ENCODE measurements at regions not wholly inside any gene's neighbourhood (a gene's known extent, or its start where the extent isn't known, plus 50 kb on each side); places are given as distances from the start of the nearest gene placed in this dataset.

DNA sequence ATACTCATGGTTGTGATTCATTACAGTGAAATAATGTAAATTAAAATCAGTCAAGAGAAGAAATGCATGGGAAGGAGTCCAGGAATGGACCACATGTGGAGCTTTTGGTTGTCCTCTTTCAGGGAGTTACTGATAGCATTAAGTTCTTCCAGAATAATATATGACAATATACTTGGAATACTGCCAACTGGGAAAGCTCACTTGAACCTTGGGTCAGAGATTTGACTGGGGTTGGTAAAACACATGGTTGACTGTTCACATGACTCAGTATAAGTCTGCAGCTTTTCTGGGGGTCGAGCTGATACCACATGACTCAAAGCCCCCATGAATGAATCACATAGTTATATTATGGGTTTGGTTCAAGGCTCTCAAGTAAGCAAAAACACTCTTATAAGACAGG, 1109.0 kb upstream of the CHAC2 start:
- no peak for FAIRE-seq
- TF ChIP-seq SPI1 (IDR thresholded peaks at IDR 0.05; ENCODE audit: low read depth, low read length) (no peak), POU2F2 (IDR thresholded peaks at IDR 0.05; ENCODE audit: low read depth, low read length) (no peak)

DNA sequence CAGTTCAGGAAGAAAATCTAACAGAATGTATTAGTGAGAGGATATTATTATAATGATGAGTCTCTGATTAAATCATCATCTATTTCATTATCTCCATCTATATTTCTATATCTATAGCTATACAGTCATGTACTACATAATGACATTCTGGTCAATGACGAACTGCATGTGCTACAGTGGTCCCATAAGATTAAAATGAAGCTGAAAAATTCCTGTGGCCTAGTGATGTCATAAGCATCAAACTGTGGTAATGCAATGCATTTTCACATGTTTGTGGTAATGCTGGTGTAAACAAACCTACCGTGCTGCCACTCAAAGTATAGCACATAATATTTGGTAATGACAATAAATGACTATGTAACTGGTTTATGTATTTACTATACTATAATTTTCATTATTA, 1127.9 kb upstream of the CHAC2 start:
- FAIRE-seq = no peak
- TF ChIP-seq POU2F2 (IDR thresholded peaks at IDR 0.05; ENCODE audit: low read depth, low read length) (no peak), TAF1 (IDR thresholded peaks at IDR 0.05; ENCODE audit: low read depth, low read length) (no peak), SPI1 (IDR thresholded peaks at IDR 0.05; ENCODE audit: low read depth, low read length) (no peak), POLR2A (IDR thresholded peaks at IDR 0.05; ENCODE audit: low read depth, low read length) (no peak), POLR2AphosphoS5 (IDR thresholded peaks at IDR 0.05; ENCODE audit: low read depth, low read length) (no peak), PAX5 (IDR thresholded peaks at IDR 0.05; ENCODE audit: insufficient read depth, low read length, severe bottlenecking) (no peak)
- no peak for DNase-seq (ENCODE audit: insufficient read length, low spot score)

More for the DNA sequence above, 1109.0 kb upstream of the CHAC2 start:
- DNase-seq (ENCODE audit: insufficient read length, low spot score) = no peak

DNA sequence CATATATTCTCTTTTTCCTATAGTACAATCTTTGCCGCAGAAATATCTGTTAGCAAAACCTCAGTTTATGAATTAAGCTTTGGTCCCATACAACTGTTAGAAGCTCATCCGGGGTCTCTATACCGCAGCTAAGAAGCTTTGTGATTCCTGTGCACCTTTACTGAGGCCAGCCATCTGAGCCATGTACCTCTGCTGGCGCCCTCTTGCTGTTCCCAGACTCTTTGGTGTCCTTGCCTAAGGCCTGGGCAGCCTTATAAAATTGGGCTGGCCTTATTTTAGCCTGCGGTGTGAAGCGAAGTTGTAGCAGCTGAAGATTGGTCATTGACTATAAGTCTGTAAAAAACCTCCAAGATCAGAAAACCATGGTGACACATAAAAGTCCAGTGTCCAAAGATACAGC, 1135.1 kb upstream of the CHAC2 start:
- TF ChIP-seq POLR2A (IDR thresholded peaks at IDR 0.05; ENCODE audit: low read depth, low read length) (no peak), PAX5 (IDR thresholded peaks at IDR 0.05; ENCODE audit: insufficient read depth, low read length, severe bottlenecking) (no peak), POU2F2 (IDR thresholded peaks at IDR 0.05; ENCODE audit: low read depth, low read length) (no peak), SPI1 (IDR thresholded peaks at IDR 0.05; ENCODE audit: low read depth, low read length) (no peak)
- DNase-seq (ENCODE audit: insufficient read length, low spot score) = no peak
- no peak for FAIRE-seq

DNA sequence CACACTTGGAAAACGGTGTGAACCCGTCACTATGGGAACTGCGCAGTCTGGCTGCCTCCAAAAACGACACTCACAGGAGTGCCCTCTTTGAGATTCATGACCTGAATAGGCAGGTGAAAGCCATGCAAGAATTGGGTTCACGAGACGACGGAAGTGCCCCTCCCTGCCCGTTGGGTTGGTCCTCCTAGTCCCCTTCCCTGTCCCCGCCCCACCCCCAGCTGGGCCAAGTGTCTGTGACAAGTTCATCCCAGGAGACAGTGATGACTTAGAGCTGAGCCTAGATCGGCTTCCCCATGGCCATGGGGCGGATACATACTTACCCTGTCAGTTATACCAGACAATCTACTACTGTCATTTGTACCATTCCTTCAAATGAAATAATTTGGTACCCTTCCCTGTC, 1137.7 kb upstream of the CHAC2 start:
- no peak for FAIRE-seq

DNA sequence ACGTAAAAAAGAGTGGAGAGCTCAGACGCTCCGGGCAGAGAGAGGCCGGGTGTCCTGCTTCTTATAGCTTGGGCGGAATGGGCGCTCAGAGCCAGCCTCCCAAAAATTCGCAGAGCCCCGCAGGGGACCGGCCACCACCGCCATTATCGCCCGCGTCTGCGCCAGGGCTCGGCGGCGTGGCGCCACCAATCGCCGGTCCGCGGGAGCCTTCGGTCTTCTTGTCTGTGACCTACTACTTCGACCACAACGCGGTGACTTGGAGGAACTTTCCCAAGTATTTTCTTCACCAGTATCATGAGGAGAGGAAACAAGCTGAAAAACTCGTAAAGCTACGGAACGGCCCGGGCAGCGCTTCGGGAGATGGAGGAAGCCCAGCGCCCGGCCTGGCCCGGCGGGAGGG, 1138.1 kb upstream of the CHAC2 start:
- DNase-seq (ENCODE audit: insufficient read length, low spot score) (no peak), FAIRE-seq (no peak)
- TF ChIP-seq SPI1 (IDR thresholded peaks at IDR 0.05; ENCODE audit: low read depth, low read length) (no peak), PAX5 (IDR thresholded peaks at IDR 0.05; ENCODE audit: insufficient read depth, low read length, severe bottlenecking) (no peak), POU2F2 (IDR thresholded peaks at IDR 0.05; ENCODE audit: low read depth, low read length) (no peak), POLR2A (IDR thresholded peaks at IDR 0.05; ENCODE audit: low read depth, low read length) (no peak), POLR2AphosphoS5 (IDR thresholded peaks at IDR 0.05; ENCODE audit: low read depth, low read length) (no peak), TAF1 (IDR thresholded peaks at IDR 0.05; ENCODE audit: low read depth, low read length) (no peak)

More for the DNA sequence above, 1137.7 kb upstream of the CHAC2 start:
- DNase-seq (ENCODE audit: insufficient read length, low spot score) = no peak
- no peak for TF ChIP-seq SPI1 (IDR thresholded peaks at IDR 0.05; ENCODE audit: low read depth, low read length)
- TF ChIP-seq PAX5 (IDR thresholded peaks at IDR 0.05; ENCODE audit: insufficient read depth, low read length, severe bottlenecking) = no peak
- TF ChIP-seq POU2F2 (IDR thresholded peaks at IDR 0.05; ENCODE audit: low read depth, low read length) = no peak
- no peak for TF ChIP-seq TAF1 (IDR thresholded peaks at IDR 0.05; ENCODE audit: low read depth, low read length)
- no peak for TF ChIP-seq POLR2A (IDR thresholded peaks at IDR 0.05; ENCODE audit: low read depth, low read length)
- TF ChIP-seq POLR2AphosphoS5 (IDR thresholded peaks at IDR 0.05; ENCODE audit: low read depth, low read length) = no peak

DNA sequence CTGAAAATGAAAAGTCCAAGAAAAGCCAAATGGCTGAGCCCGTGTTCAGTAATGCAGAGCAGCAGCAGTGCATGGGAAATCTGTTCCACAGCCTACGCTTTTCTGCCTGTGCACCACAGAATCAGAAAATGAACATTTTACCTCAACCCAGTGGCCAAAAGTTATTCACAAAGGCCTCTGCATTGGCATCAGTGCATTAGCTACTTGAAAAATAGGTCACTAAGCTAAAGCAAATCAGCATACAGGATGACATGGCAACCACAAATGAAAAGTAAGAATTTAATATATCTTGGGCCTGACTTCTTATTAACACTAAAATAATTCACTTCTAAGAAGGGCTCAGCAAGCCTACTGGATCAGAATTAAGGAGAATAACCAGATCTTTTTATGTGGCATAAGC, 1145.3 kb upstream of the CHAC2 start:
- TF ChIP-seq POLR2A (IDR thresholded peaks at IDR 0.05; ENCODE audit: low read depth, low read length) (no peak), POLR2AphosphoS5 (IDR thresholded peaks at IDR 0.05; ENCODE audit: low read depth, low read length) (no peak), POU2F2 (IDR thresholded peaks at IDR 0.05; ENCODE audit: low read depth, low read length) (no peak), PAX5 (IDR thresholded peaks at IDR 0.05; ENCODE audit: insufficient read depth, low read length, severe bottlenecking) (no peak), TAF1 (IDR thresholded peaks at IDR 0.05; ENCODE audit: low read depth, low read length) (no peak), SPI1 (IDR thresholded peaks at IDR 0.05; ENCODE audit: low read depth, low read length) (no peak)
- FAIRE-seq = no peak

DNA sequence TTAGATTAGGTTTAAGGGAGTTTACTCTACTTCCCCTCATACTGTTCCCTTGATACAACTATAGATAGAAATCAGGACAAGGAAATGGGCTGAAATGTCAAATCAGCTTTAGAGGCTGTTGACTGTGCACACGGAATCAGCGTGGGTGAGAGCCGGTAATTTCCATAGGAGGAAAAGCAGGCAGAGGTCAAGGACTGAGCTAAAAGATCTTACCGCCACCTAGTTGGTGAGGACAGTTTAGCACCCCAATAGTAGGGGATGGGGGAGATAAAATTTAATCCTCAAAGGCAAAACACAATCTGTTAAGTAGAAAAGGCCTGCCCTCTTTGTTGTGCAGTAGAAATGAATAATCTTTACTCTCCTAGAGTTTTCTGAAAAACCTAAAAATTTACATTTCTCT, 1154.5 kb upstream of the CHAC2 start:
- DNase-seq (ENCODE audit: insufficient read length, low spot score) (no peak), FAIRE-seq (no peak)
- TF ChIP-seq PAX5 (IDR thresholded peaks at IDR 0.05; ENCODE audit: insufficient read depth, low read length, severe bottlenecking) (no peak), SPI1 (IDR thresholded peaks at IDR 0.05; ENCODE audit: low read depth, low read length) (no peak), POU2F2 (IDR thresholded peaks at IDR 0.05; ENCODE audit: low read depth, low read length) (no peak)

More for the DNA sequence above, 1145.3 kb upstream of the CHAC2 start:
- no peak for DNase-seq (ENCODE audit: insufficient read length, low spot score)

DNA sequence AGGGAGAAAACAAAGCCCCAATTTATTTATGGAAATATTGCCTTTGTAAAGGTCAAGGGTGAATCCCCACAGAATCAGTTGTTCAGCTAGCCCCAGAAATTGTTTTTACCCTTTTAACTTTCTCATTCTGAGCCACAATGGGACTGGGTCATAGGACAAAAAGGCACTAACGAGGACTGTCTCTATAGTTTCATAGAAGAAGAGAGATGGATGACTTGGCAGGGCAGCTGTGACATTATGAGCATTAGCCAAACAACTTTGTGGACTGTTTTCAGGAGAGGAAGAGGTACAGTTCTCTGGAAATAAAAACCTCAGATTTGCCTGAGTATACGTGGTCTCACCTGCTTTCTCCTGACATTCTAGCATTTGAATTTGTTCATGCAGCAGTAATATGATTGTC, 1155.8 kb upstream of the CHAC2 start:
- TF ChIP-seq PAX5 (IDR thresholded peaks at IDR 0.05; ENCODE audit: insufficient read depth, low read length, severe bottlenecking) (no peak), SPI1 (IDR thresholded peaks at IDR 0.05; ENCODE audit: low read depth, low read length) (no peak), POU2F2 (IDR thresholded peaks at IDR 0.05; ENCODE audit: low read depth, low read length) (no peak), TAF1 (IDR thresholded peaks at IDR 0.05; ENCODE audit: low read depth, low read length) (no peak), POLR2AphosphoS5 (IDR thresholded peaks at IDR 0.05; ENCODE audit: low read depth, low read length) (no peak), POLR2A (IDR thresholded peaks at IDR 0.05; ENCODE audit: low read depth, low read length) (no peak)
- no peak for DNase-seq (ENCODE audit: insufficient read length, low spot score)

DNA sequence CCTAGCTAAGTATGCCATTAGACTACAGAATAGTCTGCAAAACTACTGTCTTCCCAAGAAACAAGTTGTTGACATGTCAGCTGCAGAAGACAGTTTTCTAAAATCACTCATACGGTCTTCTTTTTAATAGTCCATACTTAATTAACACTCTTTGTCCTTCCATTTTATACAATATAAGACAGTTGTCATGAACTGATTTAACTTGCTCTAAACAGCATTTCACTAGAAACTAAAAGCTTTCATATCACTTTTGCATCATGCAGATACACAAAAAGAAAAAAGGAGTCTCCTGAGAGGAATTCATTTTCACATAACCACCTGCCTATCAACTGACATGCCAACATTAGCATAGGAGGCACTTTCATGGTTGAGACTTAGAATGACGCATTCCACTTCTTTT, 1159.6 kb upstream of the CHAC2 start:
- DNase-seq (ENCODE audit: insufficient read length, low spot score) (no peak), FAIRE-seq (no peak)
- TF ChIP-seq PAX5 (IDR thresholded peaks at IDR 0.05; ENCODE audit: insufficient read depth, low read length, severe bottlenecking) (no peak), TAF1 (IDR thresholded peaks at IDR 0.05; ENCODE audit: low read depth, low read length) (no peak), POU2F2 (IDR thresholded peaks at IDR 0.05; ENCODE audit: low read depth, low read length) (no peak), POLR2A (IDR thresholded peaks at IDR 0.05; ENCODE audit: low read depth, low read length) (no peak), POLR2AphosphoS5 (IDR thresholded peaks at IDR 0.05; ENCODE audit: low read depth, low read length) (no peak), SPI1 (IDR thresholded peaks at IDR 0.05; ENCODE audit: low read depth, low read length) (no peak)

More for the DNA sequence above, 1155.8 kb upstream of the CHAC2 start:
- FAIRE-seq = no peak

DNA sequence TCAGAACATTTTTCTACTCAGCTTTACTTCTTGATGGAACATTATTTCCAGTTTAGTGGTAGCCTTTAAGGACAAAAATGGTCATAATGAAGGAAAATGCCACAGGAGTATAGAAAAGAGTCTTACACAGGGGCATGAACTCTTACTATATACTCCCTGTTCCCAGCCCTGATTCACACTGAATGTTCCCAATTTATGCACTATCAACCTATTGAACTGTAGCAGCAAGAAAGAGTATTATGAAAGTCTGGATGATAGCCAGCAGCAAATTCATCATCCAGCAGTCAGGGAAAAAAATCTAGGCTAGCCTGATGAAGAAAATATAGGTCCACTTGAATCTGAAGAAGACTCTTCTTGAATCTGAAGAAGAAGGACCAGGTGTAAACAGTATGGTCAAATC, 1170.3 kb upstream of the CHAC2 start:
- DNase-seq (ENCODE audit: insufficient read length, low spot score) = no peak
- FAIRE-seq = no peak
- no peak for TF ChIP-seq TAF1 (IDR thresholded peaks at IDR 0.05; ENCODE audit: low read depth, low read length)
- no peak for TF ChIP-seq POU2F2 (IDR thresholded peaks at IDR 0.05; ENCODE audit: low read depth, low read length)
- no peak for TF ChIP-seq PAX5 (IDR thresholded peaks at IDR 0.05; ENCODE audit: insufficient read depth, low read length, severe bottlenecking)
- TF ChIP-seq SPI1 (IDR thresholded peaks at IDR 0.05; ENCODE audit: low read depth, low read length) = no peak
- TF ChIP-seq POLR2AphosphoS5 (IDR thresholded peaks at IDR 0.05; ENCODE audit: low read depth, low read length) = no peak
- TF ChIP-seq POLR2A (IDR thresholded peaks at IDR 0.05; ENCODE audit: low read depth, low read length) = no peak

Measured in GM12891 (cell line).